Gastroesophageal sphincter (tissue), 3 donors: ENCODE measurements at regions not wholly inside any gene's neighbourhood (a gene's known extent, or its start where the extent isn't known, plus 50 kb on each side); places are given as distances from the start of the nearest gene placed in this dataset.
"Not testable (repeated sequence)": the region's sequence is repeated elsewhere in the genome, so short reads cannot be mapped to it uniquely, and the experiment has no call there.

Experiments used
- EP300 ChIP-seq: sonication (generic); formaldehyde crosslinking; IDR thresholded peaks from one replicate; pipeline ENCODE4 v1.6.1; 2017; ENCODE audit warnings: antibody characterized with exemption, mild to moderate bottlenecking
- POLR2A ChIP-seq, 2 donors: fragments of 450-650 bp; IDR thresholded peaks; one replicate each; pipeline ENCODE4 v1.6.1; 2017; ENCODE audit warnings: antibody characterized with exemption in 2 of 2, mild to moderate bottlenecking in 2 of 2, moderate library complexity in 1 of 2
- TF ChIP-seq, protein P1 (sequence below), 4 experiments: fragments of 200-600 bp in 2 of 4; fragments of 450-650 bp in 2 of 4; sonication (generic) in 1 of 4; IDR thresholded peaks; one replicate each; pipeline ENCODE4 v1.5.1; 2017 to 2019; ENCODE audit warnings: antibody characterized with exemption in 4 of 4, mild to moderate bottlenecking in 2 of 4, moderate library complexity in 2 of 4

- TF ChIP-seq, protein P1, sequence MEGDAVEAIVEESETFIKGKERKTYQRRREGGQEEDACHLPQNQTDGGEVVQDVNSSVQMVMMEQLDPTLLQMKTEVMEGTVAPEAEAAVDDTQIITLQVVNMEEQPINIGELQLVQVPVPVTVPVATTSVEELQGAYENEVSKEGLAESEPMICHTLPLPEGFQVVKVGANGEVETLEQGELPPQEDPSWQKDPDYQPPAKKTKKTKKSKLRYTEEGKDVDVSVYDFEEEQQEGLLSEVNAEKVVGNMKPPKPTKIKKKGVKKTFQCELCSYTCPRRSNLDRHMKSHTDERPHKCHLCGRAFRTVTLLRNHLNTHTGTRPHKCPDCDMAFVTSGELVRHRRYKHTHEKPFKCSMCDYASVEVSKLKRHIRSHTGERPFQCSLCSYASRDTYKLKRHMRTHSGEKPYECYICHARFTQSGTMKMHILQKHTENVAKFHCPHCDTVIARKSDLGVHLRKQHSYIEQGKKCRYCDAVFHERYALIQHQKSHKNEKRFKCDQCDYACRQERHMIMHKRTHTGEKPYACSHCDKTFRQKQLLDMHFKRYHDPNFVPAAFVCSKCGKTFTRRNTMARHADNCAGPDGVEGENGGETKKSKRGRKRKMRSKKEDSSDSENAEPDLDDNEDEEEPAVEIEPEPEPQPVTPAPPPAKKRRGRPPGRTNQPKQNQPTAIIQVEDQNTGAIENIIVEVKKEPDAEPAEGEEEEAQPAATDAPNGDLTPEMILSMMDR (IDR thresholded peaks at IDR 0.05): not testable (repeated sequence)
- TF ChIP-seq POLR2A (IDR thresholded peaks at IDR 0.05); EP300: not testable (repeated sequence)
These were observed 187.9 kb upstream of the PUDP start for GRCh38 chrX:7335816-7336362.
